Endothelial cell of umbilical vein (primary cell): ENCODE measurements at regions not wholly inside any gene's neighbourhood (a gene's known extent, or its start where the extent isn't known, plus 50 kb on each side); places are given as distances from the start of the nearest gene placed in this dataset.

Experiments
- CTCF ChIP-seq, 2 donors: IDR thresholded peaks; 1 replicate in 1 of 2; 2 replicates in 1 of 2; pipeline ENCODE4 v1.5.1; 2011; ENCODE audit warnings: low read length in 2 of 2, mild to moderate bottlenecking in 2 of 2, moderate library complexity in 2 of 2, control low read depth in 1 of 2, inconsistent platforms in 1 of 2, low read depth in 1 of 2; ENCODE audit not compliant: insufficient read depth in 1 of 2; ENCODE audit errors: extremely low read depth in 1 of 2
- EZH2 ChIP-seq: IDR thresholded peaks from 2 replicates; pipeline ENCODE4 v1.6.1; 2012; ENCODE audit warnings: borderline replicate concordance, low read depth, mild to moderate bottlenecking, moderate library complexity, low read length, inconsistent platforms; ENCODE audit not compliant: severe bottlenecking
- GATA2 ChIP-seq: IDR thresholded peaks from 2 replicates; pipeline ENCODE4 v1.7.0; 2011; ENCODE audit warnings: low read depth, mild to moderate bottlenecking, moderate library complexity, mixed read lengths, low read length; ENCODE audit not compliant: insufficient read length, insufficient read depth
- POLR2A ChIP-seq: IDR thresholded peaks from 2 replicates; pipeline ENCODE4 v1.6.1; 2012; ENCODE audit warnings: low read depth, mild to moderate bottlenecking, control low read depth, low read length
- POLR2AphosphoS5 ChIP-seq: IDR thresholded peaks from 2 replicates; pipeline ENCODE4 v1.6.1; 2012; ENCODE audit warnings: low read depth, mild to moderate bottlenecking, control low read depth, low read length, moderate library complexity; ENCODE audit not compliant: insufficient read depth

GRCh38 chr2:173630425-173631126 is 275.9 kb downstream of the CDCA7 start:
- TF ChIP-seq POLR2AphosphoS5 = no peak
- TF ChIP-seq CTCF (IDR thresholded peaks at IDR 0.05; ENCODE audit: extremely low read depth in 1 of 2, insufficient read depth in 1 of 2, low read depth in 1 of 2, low read length in 2 of 2) = no peak
- no peak for TF ChIP-seq EZH2
- no peak for TF ChIP-seq POLR2A
- no peak for TF ChIP-seq GATA2
